IMR-90 (cell line): ENCODE measurements at regions not wholly inside any gene's neighbourhood (a gene's known extent, or its start where the extent isn't known, plus 50 kb on each side); places are given as distances from the start of the nearest gene placed in this dataset.

Experiments used
- ATAC-seq: fragments of 200-7000 bp; cut with Tn5 transposase; 2 replicates; pipeline ENCODE4 v1.9.1; 2020; ENCODE audit warnings: low read depth, mild to moderate bottlenecking, moderate library complexity
- BruUV-seq: library from RNA; stranded (reverse); fragments of 400-500 nt; replicated peaks from 2 replicates; lab custom pipeline; 2021; lab: Mats Ljungman, UMichigan
- CTCF ChIA-PET: fragments of 300-600 bp; formaldehyde crosslinking; extraction: SDS; loops from one replicate; lab custom pipeline; 2021; ENCODE audit warnings: antibody characterized with exemption; lab: Yijun Ruan, JAX
- POLR2A ChIA-PET: fragments of 300-600 bp; sonication (Branson Sonifier 250); formaldehyde crosslinking; loops from one replicate; lab custom pipeline; 2022; ENCODE audit warnings: antibody characterized with exemption; ENCODE audit not compliant: unreplicated experiment; lab: Charles Lee
- DNase-seq: peaks from one replicate; pipeline ENCODE4 v3.0.0; 2013
- H2AFZ ChIP-seq: replicated peaks from 2 replicates; pipeline ENCODE3; 2013; ENCODE audit warnings: low read length, mild to moderate bottlenecking; ENCODE audit not compliant: poor library complexity
- H2AK5ac ChIP-seq: 2 replicates; pipeline ENCODE4 v1.6.1; 2013; ENCODE audit warnings: low read depth, low read length, inconsistent platforms
- H2AK9ac ChIP-seq: replicated peaks from 2 replicates; pipeline ENCODE3; 2013; ENCODE audit warnings: mild to moderate bottlenecking, low read depth, low read length, moderate library complexity; ENCODE audit not compliant: poor library complexity
- H2BK120ac ChIP-seq: 2 replicates; pipeline ENCODE4 v1.6.1; 2013; ENCODE audit warnings: low read depth, low read length, inconsistent platforms
- H2BK15ac ChIP-seq: 3 replicates; pipeline ENCODE4 v1.6.1; 2013; ENCODE audit warnings: low read depth, low read length, inconsistent platforms
- H2BK20ac ChIP-seq: 2 replicates; pipeline ENCODE4 v1.6.1; 2013; ENCODE audit warnings: low read depth, mild to moderate bottlenecking, inconsistent platforms, low read length, moderate library complexity
- H2BK5ac ChIP-seq: 2 replicates; pipeline ENCODE4 v1.6.1; 2013; ENCODE audit warnings: mild to moderate bottlenecking, low read depth, low read length, inconsistent platforms; ENCODE audit not compliant: poor library complexity, severe bottlenecking
- H3K14ac ChIP-seq: replicated peaks from 2 replicates; pipeline ENCODE4 v1.6.1; 2013; ENCODE audit warnings: low read depth, low read length, inconsistent platforms
- H3K18ac ChIP-seq: 2 replicates; pipeline ENCODE4 v1.6.1; 2013; ENCODE audit warnings: low read depth, low read length, control low read depth
- H3K23ac ChIP-seq: 2 replicates; pipeline ENCODE4 v1.6.1; 2013; ENCODE audit warnings: low read depth, low read length, inconsistent platforms
- H3K27ac ChIP-seq: 2 replicates; pipeline ENCODE4 v1.5.1; 2013; ENCODE audit warnings: mild to moderate bottlenecking, control low read depth, low read length; ENCODE audit not compliant: insufficient read depth
- H3K27me3 ChIP-seq: 2 replicates; pipeline ENCODE4 v1.6.1; 2013; ENCODE audit warnings: low read length; ENCODE audit not compliant: control insufficient read depth, insufficient read depth
- H3K36me3 ChIP-seq: 2 replicates; pipeline ENCODE4 v1.6.1; 2013; ENCODE audit warnings: low read length, mixed read lengths; ENCODE audit not compliant: control insufficient read depth, insufficient read depth
- H3K4ac ChIP-seq: 2 replicates; pipeline ENCODE4 v1.6.1; 2013; ENCODE audit warnings: low read depth, low read length, inconsistent platforms
- H3K4me1 ChIP-seq: 2 replicates; pipeline ENCODE4 v1.6.1; 2013; ENCODE audit warnings: low read length, mixed read lengths; ENCODE audit not compliant: control insufficient read depth, insufficient read depth
- H3K4me2 ChIP-seq: 2 replicates; pipeline ENCODE4 v1.6.1; 2013; ENCODE audit warnings: low read depth, mild to moderate bottlenecking, control low read depth, low read length, moderate library complexity
- H3K4me3 ChIP-seq: 2 replicates; pipeline ENCODE4 v1.5.1; 2013; ENCODE audit warnings: low read depth, mild to moderate bottlenecking, control low read depth, low read length, moderate library complexity; ENCODE audit not compliant: insufficient read depth
- H3K56ac ChIP-seq: 2 replicates; pipeline ENCODE4 v1.6.1; 2013; ENCODE audit warnings: low read length, inconsistent platforms; ENCODE audit not compliant: insufficient read depth; ENCODE audit errors: extremely low read depth
- H3K79me1 ChIP-seq, 2 experiments: 2 replicates each; pipeline ENCODE4 v1.6.1; 2013; ENCODE audit warnings: low read length in 2 of 2, inconsistent platforms in 1 of 2, low read depth in 1 of 2
- H3K9ac ChIP-seq: 2 replicates; pipeline ENCODE4 v1.6.1; 2013; ENCODE audit warnings: low read depth, low read length, control low read depth
- H3K9me1 ChIP-seq: 2 replicates; pipeline ENCODE4 v1.6.1; 2013; ENCODE audit warnings: low read length, inconsistent platforms; ENCODE audit not compliant: insufficient read depth
- H3K9me3 ChIP-seq: 2 replicates; pipeline ENCODE4 v1.6.1; 2013; ENCODE audit warnings: low read length; ENCODE audit not compliant: control insufficient read depth, insufficient read depth
- H4K20me1 ChIP-seq: 2 replicates; pipeline ENCODE4 v1.6.1; 2013; ENCODE audit warnings: low read length, inconsistent platforms; ENCODE audit not compliant: insufficient read depth
- H4K5ac ChIP-seq: 2 replicates; pipeline ENCODE4 v1.6.1; 2013; ENCODE audit warnings: mild to moderate bottlenecking, low read depth, low read length, control low read depth
- H4K8ac ChIP-seq, 2 experiments: 2 replicates each; pipeline ENCODE4 v1.6.1; 2013; ENCODE audit warnings: low read depth in 2 of 2, low read length in 2 of 2, control low read depth in 1 of 2, inconsistent platforms in 1 of 2
- H4K91ac ChIP-seq: 2 replicates; pipeline ENCODE4 v1.6.1; 2013; ENCODE audit warnings: low read depth, low read length, inconsistent platforms; ENCODE audit not compliant: insufficient read depth
- ELK1 ChIP-seq: fragments of 150-350 bp; IDR thresholded peaks from 2 replicates; pipeline ENCODE4 v1.6.1; 2016; ENCODE audit warnings: low read depth, mild to moderate bottlenecking, low read length, moderate library complexity, borderline replicate concordance
- SMC3 ChIP-seq: fragments of 150-350 bp; IDR thresholded peaks from 2 replicates; pipeline ENCODE4 v1.6.1; 2016; ENCODE audit warnings: low read depth, mild to moderate bottlenecking, antibody characterized with exemption, low read length, moderate library complexity
- WGBS, 2 experiments: methylation state at CpG; one replicate each; pipeline versions ENCODE4 v1.1.5 to v1.1.7; 2013; ENCODE audit warnings: missing lambda C conversion rate in 2 of 2; ENCODE audit not compliant: insufficient read length in 1 of 2; ENCODE audit errors: extremely low coverage in 2 of 2; 5-methylcytosine and 5-hydroxymethylcytosine counted together
- dilution Hi-C: fragments of 300-500 bp; cut with HindIII; formaldehyde crosslinking; loops from one replicate; pipeline ENCODE4 v1.14.3; 2018; ENCODE audit warnings: low sequenced_read_pairs; ENCODE audit not compliant: unreplicated experiment
- in situ Hi-C: fragments of 300-500 bp; cut with MboI; formaldehyde crosslinking; loops from 3 replicates; pipeline ENCODE4 v1.14.3; 2019; ENCODE audit warnings: low sequenced_read_pairs, inconsistent platforms, mixed read lengths
- intact Hi-C: fragments of 100-400 bp; cut with micrococcal nuclease; formaldehyde crosslinking; loops from 2 replicates; pipeline ENCODE4 v1.10.0; 2022

GRCh38 chr2:234134496-234134895, 84.0 kb downstream of the SPP2 start:
- H2BK120ac ChIP-seq, result no peak overlapping the region
- H3K4me1 ChIP-seq, result no peaks in the 10 kb centered on the region
- no peak overlapping the region for H2BK5ac ChIP-seq
- no peak overlapping the region for H2BK15ac ChIP-seq
- no peak overlapping the region for H3K4ac ChIP-seq
- no peak overlapping the region for H3K27ac ChIP-seq
- no peak overlapping the region for H3K56ac ChIP-seq
- no peak overlapping the region for H4K8ac ChIP-seq
- H3K9me3 ChIP-seq, result peaks cover 1% of the 10 kb centered on the region; the same call in 1 of the 2 replicates
- H4K5ac ChIP-seq, result no peak overlapping the region
- TF ChIP-seq SMC3, result no peak
- no peak for TF ChIP-seq ELK1
- DNase-seq, result no peak
- H2AK5ac ChIP-seq, result no peak overlapping the region
- H2BK20ac ChIP-seq, result no peak overlapping the region
- 100% methylated on average over 1 of the region's 6 CpGs; no CpG with 5 or more reads in 1 of the 2 experiments for WGBS, 2 experiments
- no peak overlapping the region for H3K18ac ChIP-seq
- H3K9ac ChIP-seq, result no peak overlapping the region
- no peak overlapping the region for H3K4me2 ChIP-seq
- H3K4me3 ChIP-seq, result no peak overlapping the region
- BruUV-seq, result no TSS peak
- H3K14ac ChIP-seq, result no peak overlapping the region
- in situ Hi-C loops (loop anchor here (10.0 kb wide), 1 partner anchor 980 kb away; no protein-coding TSS in a partner anchor), dilution Hi-C loops (no loop called here), intact Hi-C loops (loop anchor here (2.0 kb wide), 1 partner anchor 314 kb away; no protein-coding TSS in a partner anchor)
- no peaks in the 10 kb centered on the region for H3K9me1 ChIP-seq
- no peaks in the 10 kb centered on the region for H3K79me1 ChIP-seq
- no peak overlapping the region for H2AK9ac ChIP-seq
- H3K36me3 ChIP-seq, result no peaks in the 10 kb centered on the region
- ChIA-PET CTCF (interaction anchor here (1.1 kb wide), 1 partner anchor 291 kb away, joined by 3 read pairs; no protein-coding TSS in a partner anchor), POLR2A (no interaction called here)
- no peak overlapping the region for H4K91ac ChIP-seq
- H3K27me3 ChIP-seq, result peaks cover 15% of the 10 kb centered on the region
- H4K20me1 ChIP-seq, result no peaks in the 10 kb centered on the region
- ATAC-seq, result no peak
- no peak overlapping the region for H2AFZ ChIP-seq
- H3K23ac ChIP-seq, result no peak overlapping the region
